Keratinocyte (primary cell): ENCODE measurements at regions not wholly inside any gene's neighbourhood (a gene's known extent, or its start where the extent isn't known, plus 50 kb on each side); places are given as distances from the start of the nearest gene placed in this dataset.

ENCODE experiments used
- EZH2 ChIP-seq: IDR thresholded peaks from one replicate; pipeline ENCODE4 v1.6.1; 2012; ENCODE audit warnings: inconsistent platforms, mild to moderate bottlenecking, low read length, moderate library complexity
- TF ChIP-seq, protein P1 (sequence below), 3 experiments: IDR thresholded peaks in 1 of 3; conservative IDR thresholded peaks in 1 of 3; optimal IDR thresholded peaks in 1 of 3; 2 replicates in 2 of 3; 3 replicates in 1 of 3; pipeline versions ENCODE3 to v1.5.1; 2011; ENCODE audit warnings: low read length in 3 of 3, mild to moderate bottlenecking in 3 of 3, moderate library complexity in 2 of 3, control low read depth in 1 of 3, inconsistent platforms in 1 of 3; ENCODE audit not compliant: insufficient read depth in 2 of 3; ENCODE audit errors: extremely low read depth in 1 of 3

DNA sequence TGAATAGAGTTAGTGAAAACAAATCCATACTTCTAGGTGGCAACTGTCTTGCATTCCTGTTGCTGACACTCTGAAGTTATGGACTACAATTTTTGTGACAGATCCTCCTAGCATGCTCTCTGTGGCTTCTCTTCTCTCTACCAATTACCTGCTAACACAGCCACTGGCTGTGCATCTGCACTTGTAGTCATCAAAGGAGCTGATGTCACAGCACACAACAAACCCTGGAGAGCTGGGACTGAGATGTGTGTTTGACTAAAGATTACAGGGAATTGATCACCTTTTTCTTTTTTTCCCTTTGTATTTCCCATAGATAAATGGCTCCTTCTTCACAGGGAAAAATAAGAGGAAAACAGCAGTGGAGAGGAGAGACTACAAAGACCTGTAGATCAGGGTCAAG, 278.4 kb upstream of the CCDC54 start:
- TF ChIP-seq, protein P1, sequence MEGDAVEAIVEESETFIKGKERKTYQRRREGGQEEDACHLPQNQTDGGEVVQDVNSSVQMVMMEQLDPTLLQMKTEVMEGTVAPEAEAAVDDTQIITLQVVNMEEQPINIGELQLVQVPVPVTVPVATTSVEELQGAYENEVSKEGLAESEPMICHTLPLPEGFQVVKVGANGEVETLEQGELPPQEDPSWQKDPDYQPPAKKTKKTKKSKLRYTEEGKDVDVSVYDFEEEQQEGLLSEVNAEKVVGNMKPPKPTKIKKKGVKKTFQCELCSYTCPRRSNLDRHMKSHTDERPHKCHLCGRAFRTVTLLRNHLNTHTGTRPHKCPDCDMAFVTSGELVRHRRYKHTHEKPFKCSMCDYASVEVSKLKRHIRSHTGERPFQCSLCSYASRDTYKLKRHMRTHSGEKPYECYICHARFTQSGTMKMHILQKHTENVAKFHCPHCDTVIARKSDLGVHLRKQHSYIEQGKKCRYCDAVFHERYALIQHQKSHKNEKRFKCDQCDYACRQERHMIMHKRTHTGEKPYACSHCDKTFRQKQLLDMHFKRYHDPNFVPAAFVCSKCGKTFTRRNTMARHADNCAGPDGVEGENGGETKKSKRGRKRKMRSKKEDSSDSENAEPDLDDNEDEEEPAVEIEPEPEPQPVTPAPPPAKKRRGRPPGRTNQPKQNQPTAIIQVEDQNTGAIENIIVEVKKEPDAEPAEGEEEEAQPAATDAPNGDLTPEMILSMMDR (optimal IDR thresholded peaks at IDR 0.05 in 1 of 3, IDR thresholded peaks at IDR 0.05 in 1 of 3, conservative IDR thresholded peaks at IDR 0.05 in 1 of 3; ENCODE audit: extremely low read depth in 1 of 3, insufficient read depth in 2 of 3, low read length in 3 of 3): no peak
- no peak for TF ChIP-seq EZH2
